Right lobe of liver (tissue), 6 donors: ENCODE measurements at regions not wholly inside any gene's neighbourhood (a gene's known extent, or its start where the extent isn't known, plus 50 kb on each side); places are given as distances from the start of the nearest gene placed in this dataset.
A peak's percentile ranks its signal among the peaks of the same experiment; 100 is the strongest.

Experiments used
- ATAC-seq, 4 donors: fragments of 200-7000 bp; cut with Tn5 transposase; one replicate each; pipeline ENCODE4 v1.9.1; 2020; ENCODE audit warnings: mild to moderate bottlenecking in 4 of 4, moderate library complexity in 4 of 4
- DNase-seq, 3 donors: peaks; one replicate each; pipeline ENCODE4 v3.0.0-alpha.2; 2020
- H3K27ac ChIP-seq, 3 donors: fragments of 200-600 bp; one replicate each; pipeline ENCODE4 v1.8.0; 2022
- H3K27me3 ChIP-seq, 2 donors: fragments of 200-600 bp; one replicate each; pipeline ENCODE4 v1.8.0; 2022
- H3K36me3 ChIP-seq, 4 donors: fragments of 200-600 bp; sonication (generic) in 1 of 4; one replicate each; pipeline versions ENCODE4 v1.5.1 to v1.8.0; 2017 to 2022; ENCODE audit warnings: control low read depth in 1 of 4
- H3K4me1 ChIP-seq, 4 donors: fragments of 200-600 bp; sonication (generic) in 1 of 4; one replicate each; pipeline versions ENCODE4 v1.5.1 to v1.8.0; 2017 to 2022; ENCODE audit warnings: control low read depth in 1 of 4
- H3K4me3 ChIP-seq, 3 donors: fragments of 200-600 bp; one replicate each; pipeline ENCODE4 v1.8.0; 2022
- H3K9me3 ChIP-seq, 4 donors: fragments of 200-600 bp; sonication (generic) in 1 of 4; one replicate each; pipeline versions ENCODE4 v1.5.1 to v1.8.0; 2017 to 2022; ENCODE audit warnings: control low read depth in 1 of 4
- POLR2A ChIP-seq: fragments of 450-650 bp; IDR thresholded peaks from one replicate; pipeline ENCODE4 v1.6.1; 2017; ENCODE audit warnings: antibody characterized with exemption, mild to moderate bottlenecking
- WGBS: methylation state at CpG from one replicate; pipeline ENCODE4 v1.1.6; 2018; ENCODE audit warnings: low coverage, low lambda C conversion rate; ENCODE audit not compliant: insufficient coverage; ENCODE audit errors: missing lambda C conversion rate; 5-methylcytosine and 5-hydroxymethylcytosine counted together
- intact Hi-C, 2 donors: fragments of 100-400 bp; cut with DNase I; formaldehyde crosslinking; loops; one replicate each; pipeline versions ENCODE4 v1.11.2 to v1.14.1; 2022
- TF ChIP-seq, protein P1 (sequence below), 4 donors: fragments of 200-600 bp in 3 of 4; fragments of 450-650 bp in 1 of 4; IDR thresholded peaks; one replicate each; pipeline versions ENCODE4 v1.5.1 to v1.8.0; 2016 to 2022; ENCODE audit warnings: antibody characterized with exemption in 4 of 4, mild to moderate bottlenecking in 2 of 4
- donor health status: DM: no; HTN: yes; CAD: no.
- donor health status: DM: no; HTN: no; CAD: no.
- donor health status: DM: no; HTN: no; CAD: no.
- donor health status: DM: no; HTN: yes; CAD: no.
- donor health status: DM: no; HTN: yes; CAD: no.

- Histone ChIP-seq H3K4me3 (no peak overlapping the region), H3K36me3 (no peaks in the 10 kb centered on the region), H3K4me1 (no peaks in the 10 kb centered on the region), H3K27me3 (no peaks in the 10 kb centered on the region), H3K9me3 (no peaks in the 10 kb centered on the region), H3K27ac (no peak overlapping the region)
- ATAC-seq = peak in 3 of 4 donors; percentile 26 to 46 (median 33)
- no peak for TF ChIP-seq POLR2A
- TF ChIP-seq, protein P1, sequence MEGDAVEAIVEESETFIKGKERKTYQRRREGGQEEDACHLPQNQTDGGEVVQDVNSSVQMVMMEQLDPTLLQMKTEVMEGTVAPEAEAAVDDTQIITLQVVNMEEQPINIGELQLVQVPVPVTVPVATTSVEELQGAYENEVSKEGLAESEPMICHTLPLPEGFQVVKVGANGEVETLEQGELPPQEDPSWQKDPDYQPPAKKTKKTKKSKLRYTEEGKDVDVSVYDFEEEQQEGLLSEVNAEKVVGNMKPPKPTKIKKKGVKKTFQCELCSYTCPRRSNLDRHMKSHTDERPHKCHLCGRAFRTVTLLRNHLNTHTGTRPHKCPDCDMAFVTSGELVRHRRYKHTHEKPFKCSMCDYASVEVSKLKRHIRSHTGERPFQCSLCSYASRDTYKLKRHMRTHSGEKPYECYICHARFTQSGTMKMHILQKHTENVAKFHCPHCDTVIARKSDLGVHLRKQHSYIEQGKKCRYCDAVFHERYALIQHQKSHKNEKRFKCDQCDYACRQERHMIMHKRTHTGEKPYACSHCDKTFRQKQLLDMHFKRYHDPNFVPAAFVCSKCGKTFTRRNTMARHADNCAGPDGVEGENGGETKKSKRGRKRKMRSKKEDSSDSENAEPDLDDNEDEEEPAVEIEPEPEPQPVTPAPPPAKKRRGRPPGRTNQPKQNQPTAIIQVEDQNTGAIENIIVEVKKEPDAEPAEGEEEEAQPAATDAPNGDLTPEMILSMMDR (IDR thresholded peaks at IDR 0.05) = peak in 3 of 4 donors; percentile 30 to 47 (median 30)
- intact Hi-C loops = no loop called here
- WGBS = 32% methylated on average over 8 of the region's 15 CpGs
- DNase-seq = no peak
Observed at GRCh38 chr1:14113841-14114567, 414.0 kb downstream of the PRDM2 start.

GRCh38 chr1:14115976-14116375 is 416.0 kb downstream of the PRDM2 start:
- TF ChIP-seq, protein P1 (IDR thresholded peaks at IDR 0.05) = no peak
- no peak for TF ChIP-seq POLR2A
- Histone ChIP-seq H3K36me3 (no peaks in the 10 kb centered on the region), H3K4me1 (no peaks in the 10 kb centered on the region), H3K27me3 (no peaks in the 10 kb centered on the region), H3K27ac (no peak overlapping the region), H3K4me3 (no peak overlapping the region), H3K9me3 (no peaks in the 10 kb centered on the region)
- 79% methylated on average over 3 of the region's 4 CpGs for WGBS
- intact Hi-C loops = no loop called here
- ATAC-seq = no peak
- DNase-seq = no peak

GRCh38 chr1:14117700-14118099 is 417.7 kb downstream of the PRDM2 start:
- no peak overlapping the region for H3K27ac ChIP-seq
- H3K4me3 ChIP-seq = no peak overlapping the region
- H3K4me1 ChIP-seq = no peaks in the 10 kb centered on the region
- ATAC-seq (no peak), DNase-seq (no peak)
- no peaks in the 10 kb centered on the region for H3K36me3 ChIP-seq
- TF ChIP-seq POLR2A = no peak
- TF ChIP-seq, protein P1 (IDR thresholded peaks at IDR 0.05) = no peak
- no peaks in the 10 kb centered on the region for H3K9me3 ChIP-seq
- WGBS = 41% methylated on average over 2 of the region's 2 CpGs
- H3K27me3 ChIP-seq = no peaks in the 10 kb centered on the region
- intact Hi-C loops = no loop called here

DNA sequence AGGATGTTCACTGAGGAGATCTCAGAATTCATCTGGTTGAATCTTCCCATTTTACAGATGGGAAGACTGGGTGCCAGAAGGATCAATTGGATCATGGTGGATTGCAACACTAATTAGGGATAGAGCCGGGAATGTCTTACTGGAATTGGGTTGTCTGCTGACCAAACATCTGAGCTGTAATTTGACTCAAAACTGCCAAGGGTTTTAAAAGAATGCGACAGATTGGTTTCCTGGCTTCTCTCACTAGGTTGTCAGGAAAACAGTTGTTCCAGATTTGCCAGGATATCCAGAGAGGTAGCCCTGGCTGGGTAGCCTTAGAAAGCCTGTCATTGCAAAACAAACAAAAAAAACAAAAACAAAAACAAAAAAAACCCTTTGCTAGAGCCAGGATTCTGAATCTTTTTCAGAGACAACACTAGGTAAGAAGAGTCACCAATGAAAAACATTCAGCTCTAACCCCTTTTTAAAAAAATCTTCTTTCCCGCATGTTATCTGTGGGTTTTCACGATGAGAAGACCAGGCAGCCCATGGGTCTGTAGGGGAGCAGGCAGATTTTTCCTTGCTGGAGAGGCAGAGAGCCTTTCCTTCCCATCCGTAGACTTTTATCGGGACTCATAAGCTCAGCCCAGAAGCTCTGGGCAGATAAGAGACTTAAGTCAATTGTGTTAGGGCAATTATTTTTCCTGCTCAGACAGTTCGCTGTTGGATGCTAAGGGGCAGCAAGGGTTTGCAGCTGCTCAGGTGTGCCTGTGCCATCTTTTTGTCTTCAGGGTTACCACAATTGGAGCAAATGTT is 418.9 kb downstream of the PRDM2 start:
- no peak for TF ChIP-seq POLR2A
- TF ChIP-seq, protein P1 (IDR thresholded peaks at IDR 0.05) = no peak
- Histone ChIP-seq H3K36me3 (no peaks in the 10 kb centered on the region), H3K9me3 (no peaks in the 10 kb centered on the region), H3K4me1 (no peaks in the 10 kb centered on the region), H3K4me3 (no peak overlapping the region), H3K27ac (no peak overlapping the region), H3K27me3 (no peaks in the 10 kb centered on the region)
- ATAC-seq (no peak), DNase-seq (no peak)
- intact Hi-C loops = no loop called here
- 28% methylated on average over 7 of the region's 7 CpGs for WGBS
